GM21619 (cell line): ENCODE measurements at regions not wholly inside any gene's neighbourhood (a gene's known extent, or its start where the extent isn't known, plus 50 kb on each side); places are given as distances from the start of the nearest gene placed in this dataset.

Experiments used
- ATAC-seq: cut with Tn5 transposase; IDR thresholded peaks from one replicate; pipeline ENCODE4 v1.9.1; 2021; ENCODE audit not compliant: unreplicated experiment

- ATAC-seq: no peak
Observed at GRCh38 chr2:226443112-226443511, 356.5 kb downstream of the IRS1 start.

DNA sequence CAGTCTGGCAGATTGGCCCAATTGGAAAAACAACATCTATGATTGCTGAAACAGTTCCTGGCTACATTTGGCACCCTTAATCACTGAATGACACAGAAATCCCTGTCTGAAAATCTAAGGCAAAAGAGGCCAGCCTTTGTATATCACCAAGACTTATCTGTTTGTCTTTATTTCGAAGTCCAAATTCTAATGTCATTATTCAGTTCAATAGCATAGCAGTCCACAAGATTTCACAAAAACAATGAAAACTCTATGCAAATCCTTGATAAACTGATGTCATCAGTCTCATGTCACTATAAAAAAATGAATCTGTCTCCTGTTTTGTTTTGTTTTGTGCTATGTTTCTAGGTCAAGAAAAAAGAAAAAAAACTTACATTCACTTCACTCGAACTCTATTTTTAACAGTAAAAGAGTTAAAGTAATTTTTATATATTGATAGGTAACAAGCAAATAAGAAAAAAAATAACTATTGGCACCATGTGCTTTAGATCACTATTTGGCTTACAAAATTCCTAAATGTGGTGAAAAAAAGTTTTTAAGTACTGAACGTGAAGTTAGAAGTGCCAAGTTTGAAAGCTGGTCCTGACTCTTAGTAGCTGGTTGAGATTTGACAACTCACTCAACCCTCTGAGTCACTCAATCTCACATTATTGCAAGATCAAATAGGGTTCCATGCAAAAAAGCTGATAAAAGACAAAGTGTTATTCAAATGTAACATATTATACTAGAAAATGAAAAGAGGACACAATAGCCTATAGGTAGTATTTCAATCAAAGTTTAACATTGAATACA is 359.3 kb downstream of the IRS1 start:
- ATAC-seq: no peak

- no peak for ATAC-seq
Observed at GRCh38 chr2:226439337-226439736, 360.3 kb downstream of the IRS1 start.

GRCh38 chr2:226435146-226435545 is 364.5 kb downstream of the IRS1 start:
- ATAC-seq: no peak

GRCh38 chr2:226434702-226435101 is 364.9 kb downstream of the IRS1 start:
- ATAC-seq: no peak

DNA sequence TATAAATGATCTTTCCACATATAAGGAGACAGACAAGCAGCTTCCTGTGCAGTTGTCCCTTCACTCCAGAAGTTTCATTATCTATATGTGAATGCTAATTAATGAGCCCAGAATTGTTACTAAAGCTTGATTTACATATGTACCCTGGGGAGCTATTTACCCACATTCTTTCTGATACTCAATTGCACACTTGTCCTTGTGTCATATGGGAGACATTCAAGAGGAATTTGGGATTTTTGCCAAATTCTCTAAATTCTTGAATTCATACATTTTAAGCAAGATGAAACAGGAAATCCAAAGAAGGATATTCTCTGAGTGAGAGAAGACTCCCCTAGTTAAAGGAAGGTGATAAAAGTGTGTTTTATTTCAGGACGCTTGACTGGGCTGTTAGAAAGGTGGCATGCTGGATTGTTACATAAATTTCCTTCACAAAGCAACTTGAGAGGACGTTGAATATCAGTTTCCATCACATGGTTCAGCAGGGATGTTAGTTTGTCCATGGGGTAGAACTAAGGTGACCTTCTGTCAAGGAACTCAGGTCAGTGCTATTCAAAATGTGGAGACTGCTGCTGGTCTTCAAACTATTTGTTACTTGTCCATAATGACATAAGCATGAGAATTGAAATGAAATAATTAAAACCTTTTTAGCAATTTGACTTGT is 368.2 kb downstream of the IRS1 start:
- ATAC-seq: no peak

- no peak for ATAC-seq
Observed at GRCh38 chr2:226429476-226429875, 370.1 kb downstream of the IRS1 start.

DNA sequence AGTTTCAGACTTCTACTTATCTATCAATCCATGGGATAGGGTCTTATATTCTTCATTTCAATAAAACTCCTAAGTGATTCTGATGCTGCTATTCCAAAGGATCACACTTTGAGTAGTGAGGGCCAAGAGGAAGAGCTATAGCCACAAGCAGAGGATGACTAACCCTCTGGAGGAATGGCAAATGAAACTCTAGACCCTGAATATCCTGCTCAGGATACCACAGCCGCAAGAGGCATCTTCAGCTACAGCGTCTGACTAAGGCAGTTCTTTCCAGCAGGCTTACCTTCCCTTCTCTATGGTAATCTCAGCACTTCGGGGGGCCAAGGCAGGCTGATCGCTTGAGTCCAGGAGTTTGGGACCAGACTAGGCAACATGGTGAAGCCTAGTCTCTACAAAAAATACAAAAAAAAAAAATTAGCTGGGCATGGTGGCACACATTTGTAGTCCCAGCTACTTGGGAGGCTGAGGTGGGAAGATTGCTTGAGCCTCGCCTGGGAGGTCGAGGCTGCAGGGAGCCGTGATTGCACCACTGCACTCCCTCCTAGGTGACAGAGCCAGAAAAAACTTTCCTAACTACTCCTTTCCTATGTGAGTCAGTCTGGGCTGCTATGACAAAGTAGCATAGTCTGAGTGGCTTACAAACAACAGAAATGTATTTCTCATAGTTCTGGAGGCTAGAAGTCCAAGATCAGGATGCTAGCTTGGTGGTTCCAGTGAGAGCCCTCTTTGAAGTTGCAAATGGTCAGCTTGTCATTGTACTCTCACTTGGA is 371.9 kb downstream of the IRS1 start:
- ATAC-seq: no peak

DNA sequence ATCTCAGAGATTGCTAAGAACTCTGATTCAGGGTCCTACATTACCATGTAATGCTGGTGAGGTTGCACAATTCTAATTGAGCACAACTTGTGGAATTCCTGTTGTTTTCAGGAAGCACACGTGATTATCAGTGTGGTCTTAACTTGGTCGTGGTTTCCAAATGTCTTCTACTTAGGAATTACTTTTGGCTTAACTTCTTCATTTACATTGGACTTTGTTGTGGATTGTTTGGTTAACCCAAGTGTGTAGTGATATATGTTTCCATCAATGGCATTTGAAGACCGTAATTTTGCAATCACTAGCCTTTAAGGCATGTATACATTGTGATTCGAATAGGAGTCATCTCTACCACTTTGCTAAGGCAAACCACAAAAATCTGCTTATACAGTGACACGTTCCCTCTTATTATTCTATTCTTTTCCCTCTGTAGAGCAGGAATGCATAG is 373.3 kb downstream of the IRS1 start:
- no peak for ATAC-seq

DNA sequence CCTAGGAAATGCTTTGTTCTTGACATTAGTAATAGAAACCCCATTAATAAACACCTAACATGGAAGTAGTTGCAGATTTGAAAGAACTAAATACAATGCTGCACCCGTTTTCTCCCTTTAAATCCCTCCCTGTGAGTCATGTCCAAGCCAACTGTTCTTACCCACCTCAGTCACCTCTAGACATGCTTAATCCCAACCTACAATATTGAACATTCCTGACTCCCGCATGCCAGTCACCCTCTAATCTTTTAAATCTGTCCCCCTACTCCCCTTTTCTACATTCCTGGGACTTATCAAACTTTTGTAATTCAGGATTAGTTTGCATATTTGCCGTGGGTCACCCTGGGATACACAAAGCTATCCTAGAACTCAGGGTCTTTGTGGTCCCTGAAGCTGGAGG is 374.6 kb downstream of the IRS1 start:
- no peak for ATAC-seq

DNA sequence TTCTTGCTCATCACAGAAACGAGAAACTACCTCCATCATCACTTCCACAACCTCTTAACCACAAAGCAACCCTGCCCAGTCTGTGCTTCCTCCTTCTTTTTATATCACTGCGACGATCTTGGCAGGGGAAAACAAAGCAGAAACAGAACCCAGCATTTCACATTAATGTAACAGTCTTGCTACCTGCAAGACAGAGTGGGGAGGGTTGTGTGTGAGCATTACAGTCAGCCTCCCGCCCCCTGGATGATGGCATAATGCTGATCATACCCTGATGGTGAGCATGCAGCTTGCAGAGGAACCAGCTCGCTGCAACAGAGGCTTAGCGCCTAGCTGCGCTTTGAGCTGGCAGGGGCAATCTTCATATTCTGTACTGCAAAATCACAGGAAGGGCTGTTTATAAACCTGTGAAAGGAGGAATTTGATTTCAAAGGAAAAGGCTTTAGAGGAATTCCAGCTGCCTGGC is 376.1 kb downstream of the IRS1 start:
- peak; percentile 85 for ATAC-seq

DNA sequence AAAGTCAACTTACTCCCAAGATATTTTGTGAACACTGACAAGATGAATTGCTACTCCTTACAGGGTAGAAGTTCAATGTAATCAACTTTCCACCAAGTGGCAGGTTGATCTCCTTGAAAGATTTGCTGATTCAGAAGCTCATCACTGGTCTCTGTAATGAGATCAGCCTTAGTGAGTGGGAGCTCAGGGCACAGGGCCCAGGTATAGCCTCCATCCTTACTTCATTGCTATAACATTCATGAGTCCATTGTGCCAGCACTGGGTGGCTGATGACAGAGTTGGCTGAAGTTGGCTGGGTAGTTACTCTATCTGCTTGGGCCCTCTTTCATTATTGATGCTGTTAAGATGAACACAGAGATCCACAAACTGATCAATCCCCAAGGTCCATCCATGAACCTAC is 379.0 kb downstream of the IRS1 start:
- no peak for ATAC-seq

GRCh38 chr2:226418521-226418920 is 381.1 kb downstream of the IRS1 start:
- ATAC-seq: no peak

DNA sequence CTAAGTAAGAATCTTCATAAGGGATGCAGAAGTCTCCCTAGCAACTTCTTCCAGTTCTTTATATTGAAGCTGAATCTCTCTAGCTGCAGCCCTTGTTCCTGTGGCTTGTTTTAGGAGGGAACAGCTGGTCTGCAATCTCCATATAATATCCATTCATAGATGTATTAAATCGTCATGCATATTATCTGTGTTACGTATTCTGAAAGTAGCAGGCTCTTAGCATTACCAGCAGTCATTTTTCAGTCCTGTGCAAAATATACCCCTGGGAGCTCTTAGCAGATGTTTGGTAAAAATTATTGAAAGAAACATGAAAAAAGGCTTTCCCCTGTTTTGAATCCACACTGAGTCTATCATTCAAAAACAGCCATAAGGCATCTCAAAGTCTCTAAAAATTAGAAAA is 385.3 kb downstream of the IRS1 start:
- no peak for ATAC-seq

- ATAC-seq: no peak
Observed at GRCh38 chr2:226413498-226414130, 386.0 kb downstream of the IRS1 start.

- ATAC-seq: no peak
Observed at GRCh38 chr2:226411727-226412360, 387.8 kb downstream of the IRS1 start.

GRCh38 chr2:226411205-226411604 is 388.4 kb downstream of the IRS1 start:
- no peak for ATAC-seq

GRCh38 chr2:226410247-226410835 is 389.3 kb downstream of the IRS1 start:
- ATAC-seq: no peak

DNA sequence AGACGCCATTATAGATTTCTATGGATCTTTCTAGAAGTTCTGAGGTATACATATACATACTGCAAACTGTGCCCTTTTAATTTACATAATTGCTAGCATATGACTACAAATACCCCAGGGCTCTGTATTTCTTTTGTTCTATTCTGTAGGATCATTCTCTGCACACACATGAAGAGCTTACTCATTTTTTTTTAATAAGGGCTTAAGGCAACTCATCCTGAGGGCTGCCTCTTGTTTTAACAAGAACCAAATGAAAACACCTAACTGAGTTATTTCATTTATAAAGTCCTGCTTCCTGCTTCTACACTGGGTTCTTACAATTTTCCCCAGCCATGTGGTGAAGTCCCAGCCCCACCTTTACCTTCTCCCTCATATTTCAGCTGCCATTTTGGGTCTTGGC is 390.5 kb downstream of the IRS1 start:
- ATAC-seq: no peak

GRCh38 chr2:226408141-226408540 is 391.5 kb downstream of the IRS1 start:
- no peak for ATAC-seq
